DOHH2 (cell line): ENCODE measurements at regions not wholly inside any gene's neighbourhood (a gene's known extent, or its start where the extent isn't known, plus 50 kb on each side); places are given as distances from the start of the nearest gene placed in this dataset.
"Not testable (repeated sequence)": the region's sequence is repeated elsewhere in the genome, so short reads cannot be mapped to it uniquely, and the experiment has no call there.

Experiments
- EZH2phosphoT487 ChIP-seq: fragments of 200-600 bp; sonication (generic); IDR thresholded peaks from 2 replicates; pipeline ENCODE4 v1.6.1; 2017; ENCODE audit warnings: borderline replicate concordance, mild to moderate bottlenecking, antibody characterized with exemption, low read length, moderate library complexity, mixed read lengths
- TF ChIP-seq, protein P1 (sequence below): fragments of 200-600 bp; sonication (generic); IDR thresholded peaks from one replicate; pipeline ENCODE4 v1.5.1; 2014; ENCODE audit warnings: antibody characterized with exemption, mild to moderate bottlenecking, low read depth, low read length; ENCODE audit not compliant: poor library complexity, severe bottlenecking

DNA sequence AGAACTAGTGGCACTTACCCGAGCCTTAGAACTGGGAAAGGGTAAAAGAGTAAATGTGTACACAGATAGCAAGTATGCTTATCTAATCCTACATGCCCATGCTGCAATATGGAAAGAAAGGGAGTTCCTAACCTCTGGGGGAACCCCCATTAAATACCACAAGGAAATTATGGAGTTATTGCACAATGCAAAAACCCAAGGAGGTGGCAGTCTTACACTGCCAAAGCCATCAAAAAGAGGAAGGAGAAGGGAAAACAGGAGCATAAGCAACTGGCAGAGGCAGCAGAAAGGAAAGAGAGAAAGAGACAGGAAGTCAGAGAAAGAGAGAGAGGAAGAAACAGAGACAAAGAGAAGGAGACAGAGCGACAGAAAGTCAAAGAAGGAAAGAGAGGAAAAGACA, 876.9 kb downstream of the XPNPEP1 start:
- TF ChIP-seq, protein P1, sequence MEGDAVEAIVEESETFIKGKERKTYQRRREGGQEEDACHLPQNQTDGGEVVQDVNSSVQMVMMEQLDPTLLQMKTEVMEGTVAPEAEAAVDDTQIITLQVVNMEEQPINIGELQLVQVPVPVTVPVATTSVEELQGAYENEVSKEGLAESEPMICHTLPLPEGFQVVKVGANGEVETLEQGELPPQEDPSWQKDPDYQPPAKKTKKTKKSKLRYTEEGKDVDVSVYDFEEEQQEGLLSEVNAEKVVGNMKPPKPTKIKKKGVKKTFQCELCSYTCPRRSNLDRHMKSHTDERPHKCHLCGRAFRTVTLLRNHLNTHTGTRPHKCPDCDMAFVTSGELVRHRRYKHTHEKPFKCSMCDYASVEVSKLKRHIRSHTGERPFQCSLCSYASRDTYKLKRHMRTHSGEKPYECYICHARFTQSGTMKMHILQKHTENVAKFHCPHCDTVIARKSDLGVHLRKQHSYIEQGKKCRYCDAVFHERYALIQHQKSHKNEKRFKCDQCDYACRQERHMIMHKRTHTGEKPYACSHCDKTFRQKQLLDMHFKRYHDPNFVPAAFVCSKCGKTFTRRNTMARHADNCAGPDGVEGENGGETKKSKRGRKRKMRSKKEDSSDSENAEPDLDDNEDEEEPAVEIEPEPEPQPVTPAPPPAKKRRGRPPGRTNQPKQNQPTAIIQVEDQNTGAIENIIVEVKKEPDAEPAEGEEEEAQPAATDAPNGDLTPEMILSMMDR, result not testable (repeated sequence)
- TF ChIP-seq EZH2phosphoT487, result not testable (repeated sequence)
